BJ (cell line): ENCODE measurements at regions not wholly inside any gene's neighbourhood (a gene's known extent, or its start where the extent isn't known, plus 50 kb on each side); places are given as distances from the start of the nearest gene placed in this dataset.

Experiments used
- CTCF ChIA-PET: fragments of 350-600 bp; formaldehyde crosslinking; extraction: SDS; loops from one replicate; lab custom pipeline; 2021; ENCODE audit warnings: antibody characterized with exemption, inconsistent platforms; lab: Yijun Ruan, JAX
- POLR2A ChIA-PET: fragments of 300-600 bp; sonication (Branson Sonifier 250); formaldehyde crosslinking; extraction: SDS; loops from one replicate; lab custom pipeline; 2021; ENCODE audit warnings: antibody characterized with exemption; lab: Charles Lee
- DNase-seq: peaks from one replicate; pipeline ENCODE4 v3.0.0-alpha.2; 2011; ENCODE audit warnings: low read depth
- H3K27me3 ChIP-seq: 2 replicates; pipeline ENCODE4 v1.6.0; 2011; ENCODE audit warnings: low read length; ENCODE audit not compliant: control insufficient read depth, insufficient read depth
- H3K36me3 ChIP-seq: 2 replicates; pipeline ENCODE4 v1.5.1; 2011; ENCODE audit warnings: low read length; ENCODE audit not compliant: control insufficient read depth, insufficient read depth
- H3K4me3 ChIP-seq: 2 replicates; pipeline ENCODE4 v1.5.1; 2011; ENCODE audit warnings: low read depth, mild to moderate bottlenecking, control low read depth, low read length
- CTCF ChIP-seq: IDR thresholded peaks from 2 replicates; pipeline ENCODE4 v1.5.1; 2011; ENCODE audit warnings: low read depth, mild to moderate bottlenecking, control low read depth, inconsistent platforms, low read length, moderate library complexity; ENCODE audit not compliant: insufficient read depth

- TF ChIP-seq CTCF, result no peak
- no peak overlapping the region for H3K4me3 ChIP-seq
- ChIA-PET POLR2A (no interaction called here), CTCF (no interaction called here)
- H3K36me3 ChIP-seq, result no peaks in the 10 kb centered on the region
- no peak for DNase-seq
- H3K27me3 ChIP-seq, result no peaks in the 10 kb centered on the region
These were observed 74.8 kb upstream of the CLMN start for GRCh38 chr14:95394297-95395097.

DNA sequence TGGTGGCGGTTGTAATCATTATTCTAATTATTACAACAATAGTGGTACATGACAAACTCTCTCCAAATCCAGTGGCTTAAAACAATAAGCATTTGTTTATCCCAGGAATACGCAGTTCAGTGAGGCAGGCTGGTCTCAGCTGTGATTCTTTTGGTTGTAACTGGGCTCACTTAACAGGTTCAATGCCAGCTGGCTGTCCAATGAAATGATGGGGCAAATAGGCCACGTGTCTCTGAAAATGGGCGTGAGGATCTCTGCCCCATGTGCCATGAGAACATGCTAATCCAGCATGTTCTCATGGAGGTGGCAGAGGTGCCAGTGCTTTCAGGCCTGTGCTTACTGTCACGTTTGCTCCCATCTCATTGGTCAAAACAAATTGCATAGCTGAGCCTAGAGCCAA is 73.1 kb upstream of the CLMN start:
- no peak for DNase-seq
- ChIA-PET CTCF (interaction anchor here (1.0 kb wide), 1 partner anchor 222 kb away, joined by 3 read pairs; no protein-coding TSS in a partner anchor), POLR2A (no interaction called here)
- no peaks in the 10 kb centered on the region for H3K36me3 ChIP-seq
- H3K4me3 ChIP-seq, result no peak overlapping the region
- no peaks in the 10 kb centered on the region for H3K27me3 ChIP-seq
- TF ChIP-seq CTCF, result no peak

DNA sequence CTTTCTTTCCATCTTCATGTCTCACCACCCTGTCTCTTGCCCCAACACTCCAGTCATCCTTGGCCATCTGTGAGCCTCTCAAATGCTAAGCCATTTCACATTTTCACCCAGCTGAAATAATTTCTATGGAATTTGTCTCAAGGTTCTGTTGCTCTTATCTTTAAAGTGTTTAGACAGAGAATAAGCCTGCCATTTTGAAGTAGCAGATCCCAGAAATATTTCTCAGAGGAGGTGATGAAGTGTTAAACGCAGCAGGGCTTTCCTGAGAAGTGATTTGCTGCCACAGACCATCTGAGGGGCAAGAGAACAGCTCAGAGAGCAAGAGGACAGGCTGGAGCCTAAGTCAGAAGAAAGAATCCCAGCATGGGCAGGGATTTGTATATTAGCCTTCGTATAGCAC is 71.6 kb upstream of the CLMN start:
- H3K36me3 ChIP-seq, result no peaks in the 10 kb centered on the region
- H3K4me3 ChIP-seq, result no peak overlapping the region
- no peaks in the 10 kb centered on the region; the same call in 1 of the 2 replicates for H3K27me3 ChIP-seq
- TF ChIP-seq CTCF, result no peak
- ChIA-PET POLR2A (interaction anchor here (0.5 kb wide), 1 partner anchor 810 kb away, joined by 3 read pairs; the partner anchor contains the start of gene SERPINA5), CTCF (interaction anchor here (0.8 kb wide), 1 partner anchor 122 kb away, joined by 3 read pairs; no protein-coding TSS in a partner anchor)
- no peak for DNase-seq

DNA sequence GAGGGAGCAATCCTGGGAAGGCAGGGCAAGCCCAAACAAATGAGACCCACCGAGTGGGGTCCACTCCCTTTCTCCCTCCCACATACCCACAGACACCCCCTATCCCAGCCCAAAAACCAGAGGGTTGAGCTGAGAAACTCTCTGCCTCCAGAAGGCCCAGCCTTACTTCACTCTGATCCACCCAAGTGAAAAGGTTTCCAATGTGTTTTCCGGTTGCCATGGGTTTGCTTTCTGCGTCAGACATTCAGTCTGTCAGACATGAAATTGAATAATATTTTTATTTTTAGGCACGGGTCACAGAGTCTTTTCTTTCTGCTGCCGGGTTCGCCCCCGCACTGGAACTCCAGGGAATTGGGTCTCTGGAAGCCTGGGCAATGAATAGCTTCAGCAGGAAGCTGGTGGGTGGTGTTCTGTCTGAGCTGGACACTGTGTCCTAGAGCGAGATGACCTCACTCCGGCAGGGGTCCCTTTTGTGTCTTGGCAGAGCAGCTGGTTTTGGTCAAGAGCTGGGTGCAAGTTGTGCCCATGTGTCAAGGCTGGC is 69.8 kb upstream of the CLMN start:
- POLR2A ChIA-PET, result no interaction called here
- H3K27me3 ChIP-seq, result no peaks in the 10 kb centered on the region; the same call in 1 of the 2 replicates
- no peak overlapping the region for H3K4me3 ChIP-seq
- TF ChIP-seq CTCF, result no peak
- CTCF ChIA-PET, result no interaction called here
- no peak for DNase-seq
- no peaks in the 10 kb centered on the region for H3K36me3 ChIP-seq

DNA sequence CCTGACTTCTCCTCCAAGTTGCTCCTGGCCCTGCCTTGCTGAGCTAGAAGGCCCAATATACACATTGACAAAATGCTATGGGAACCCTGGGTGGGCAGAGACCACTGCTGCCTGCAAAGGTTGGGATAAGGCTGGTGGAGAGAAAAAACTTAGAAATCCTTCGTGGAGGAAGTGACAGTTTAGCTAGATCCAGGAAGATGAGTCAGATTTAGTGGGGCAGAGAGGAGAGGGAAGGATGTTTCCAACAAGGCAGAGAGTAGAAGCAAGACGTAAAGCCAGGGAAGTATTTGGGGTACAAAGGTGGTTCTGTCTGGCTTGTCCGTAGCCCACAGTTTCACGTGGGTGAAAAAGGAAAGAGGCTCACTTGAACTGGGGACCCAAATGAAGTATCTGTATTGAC is 69.0 kb upstream of the CLMN start:
- Histone ChIP-seq H3K27me3 (no peaks in the 10 kb centered on the region; the same call in 1 of the 2 replicates), H3K36me3 (no peaks in the 10 kb centered on the region), H3K4me3 (no peak overlapping the region)
- DNase-seq, result no peak
- POLR2A ChIA-PET, result no interaction called here
- CTCF ChIA-PET, result interaction anchor here (0.5 to 1.3 kb wide), 3 partner anchors 60 to 840 kb away, joined by 3 read pairs; no protein-coding TSS in a partner anchor
- TF ChIP-seq CTCF, result no peak
